DND-41 (cell line): ENCODE measurements at regions not wholly inside any gene's neighbourhood (a gene's known extent, or its start where the extent isn't known, plus 50 kb on each side); places are given as distances from the start of the nearest gene placed in this dataset.
"Not testable (repeated sequence)": the region's sequence is repeated elsewhere in the genome, so short reads cannot be mapped to it uniquely, and the experiment has no call there.

Source experiments
- ATAC-seq: fragments of 200-7000 bp; cut with Tn5 transposase; 3 replicates; pipeline ENCODE4 v1.9.1; 2021; ENCODE audit warnings: low read depth; ENCODE audit not compliant: insufficient read depth
- DNase-seq: peaks from one replicate; pipeline ENCODE4 v3.0.0-alpha.2; 2020
- H2AFZ ChIP-seq: 2 replicates; pipeline ENCODE4 v1.6.0; 2012; ENCODE audit warnings: low read depth, low read length
- H3K27ac ChIP-seq: 2 replicates; pipeline ENCODE4 v1.5.1; 2012; ENCODE audit warnings: low read length, inconsistent platforms
- H3K27me3 ChIP-seq: fragments of 200-600 bp; sonication (generic); 2 replicates; pipeline ENCODE4 v1.6.0; 2012; ENCODE audit warnings: low read length, mild to moderate bottlenecking, inconsistent platforms; ENCODE audit not compliant: insufficient read depth, poor library complexity
- H3K36me3 ChIP-seq: 2 replicates; pipeline ENCODE4 v1.5.1; 2012; ENCODE audit warnings: low read length, inconsistent platforms; ENCODE audit not compliant: insufficient read depth
- H3K4me1 ChIP-seq: 2 replicates; pipeline ENCODE4 v1.5.1; 2012; ENCODE audit warnings: mild to moderate bottlenecking, low read length; ENCODE audit not compliant: insufficient read depth
- H3K4me2 ChIP-seq: 2 replicates; pipeline ENCODE4 v1.6.0; 2012; ENCODE audit warnings: mild to moderate bottlenecking, moderate library complexity, low read length, inconsistent platforms; ENCODE audit not compliant: insufficient read depth
- H3K4me3 ChIP-seq, 2 experiments: fragments of 200-600 bp in 1 of 2; shearing (Covaris generic) in 1 of 2; 2 replicates each; pipeline ENCODE4 v1.5.1; 2012 to 2016; ENCODE audit warnings: inconsistent platforms in 2 of 2, low read length in 2 of 2, mild to moderate bottlenecking in 2 of 2, low read depth in 1 of 2, moderate library complexity in 1 of 2
- H3K79me2 ChIP-seq: 2 replicates; pipeline ENCODE4 v1.6.0; 2012; ENCODE audit warnings: low read length, inconsistent platforms; ENCODE audit not compliant: insufficient read depth
- H3K9ac ChIP-seq: 2 replicates; pipeline ENCODE4 v1.6.0; 2012; ENCODE audit warnings: low read depth, mild to moderate bottlenecking, inconsistent platforms, low read length, moderate library complexity
- H3K9me3 ChIP-seq: 2 replicates; pipeline ENCODE4 v1.5.1; 2012; ENCODE audit warnings: low read length, moderate library complexity, mild to moderate bottlenecking, inconsistent platforms; ENCODE audit not compliant: insufficient read depth, severe bottlenecking
- H4K20me1 ChIP-seq: 2 replicates; pipeline ENCODE4 v1.6.0; 2012; ENCODE audit warnings: low read length; ENCODE audit not compliant: insufficient read depth
- EZH2 ChIP-seq: IDR thresholded peaks from 3 replicates; pipeline ENCODE4 v1.6.1; 2012; ENCODE audit warnings: borderline replicate concordance, low read depth, mild to moderate bottlenecking, moderate library complexity, low read length, inconsistent platforms; ENCODE audit not compliant: severe bottlenecking
- TF ChIP-seq, protein P1 (sequence below): IDR thresholded peaks from 2 replicates; pipeline ENCODE4 v1.5.1; 2012; ENCODE audit warnings: borderline replicate concordance, low read length, moderate library complexity, mild to moderate bottlenecking; ENCODE audit not compliant: poor library complexity, severe bottlenecking; ENCODE audit errors: extremely low read depth

DNA sequence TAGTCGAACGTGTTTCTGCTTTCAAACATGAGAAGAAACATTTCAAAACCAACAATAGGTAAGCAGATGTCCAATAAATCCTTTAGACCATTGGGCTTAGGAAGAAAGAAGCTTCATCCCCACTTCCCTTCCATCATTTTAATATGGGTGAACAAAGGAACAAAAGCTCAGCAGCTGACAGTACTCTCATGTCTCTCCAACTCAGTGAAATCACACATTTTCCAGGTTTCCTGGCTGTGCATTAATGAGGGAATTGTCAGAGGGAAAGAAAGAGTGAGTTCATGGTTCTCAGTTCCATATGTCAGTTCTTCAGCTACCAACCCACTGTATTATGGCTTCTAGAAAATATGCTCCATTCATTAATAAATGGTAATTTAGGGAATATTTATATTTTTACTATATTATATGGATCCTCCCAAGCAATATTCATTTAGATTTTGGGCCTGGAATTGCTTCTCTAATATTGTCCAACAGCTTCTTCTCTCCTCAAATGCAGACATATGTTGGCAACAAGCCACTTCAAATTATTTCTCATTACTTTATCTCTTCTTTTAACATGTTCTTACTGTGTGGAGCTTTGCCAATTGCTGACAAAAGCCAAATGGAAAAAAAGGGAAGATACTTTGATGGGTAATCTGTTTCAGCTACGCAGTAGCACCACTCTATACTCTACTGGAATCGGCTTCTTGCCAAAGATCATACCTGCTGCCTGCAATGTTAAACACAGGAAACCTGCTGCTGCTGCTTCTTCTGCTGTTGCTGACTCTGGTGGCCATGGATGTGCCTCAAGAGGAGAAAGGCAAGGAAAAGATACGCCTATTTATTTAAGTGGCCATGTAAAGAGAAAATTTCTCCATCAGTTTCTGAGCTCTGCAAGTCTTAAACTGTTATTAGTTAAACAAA lies 1757.6 kb downstream of the ARAP2 start:
- Histone ChIP-seq H3K4me1 (no peaks in the 10 kb centered on the region), H3K4me2 (no peak overlapping the region), H3K9ac (no peak overlapping the region), H2AFZ (no peak overlapping the region), H3K36me3 (no peaks in the 10 kb centered on the region), H3K79me2 (no peaks in the 10 kb centered on the region), H4K20me1 (no peaks in the 10 kb centered on the region), H3K4me3 (no peak overlapping the region), H3K27ac (no peak overlapping the region), H3K9me3 (no peaks in the 10 kb centered on the region), H3K27me3 (no peaks in the 10 kb centered on the region)
- no peak for TF ChIP-seq EZH2
- TF ChIP-seq, protein P1, sequence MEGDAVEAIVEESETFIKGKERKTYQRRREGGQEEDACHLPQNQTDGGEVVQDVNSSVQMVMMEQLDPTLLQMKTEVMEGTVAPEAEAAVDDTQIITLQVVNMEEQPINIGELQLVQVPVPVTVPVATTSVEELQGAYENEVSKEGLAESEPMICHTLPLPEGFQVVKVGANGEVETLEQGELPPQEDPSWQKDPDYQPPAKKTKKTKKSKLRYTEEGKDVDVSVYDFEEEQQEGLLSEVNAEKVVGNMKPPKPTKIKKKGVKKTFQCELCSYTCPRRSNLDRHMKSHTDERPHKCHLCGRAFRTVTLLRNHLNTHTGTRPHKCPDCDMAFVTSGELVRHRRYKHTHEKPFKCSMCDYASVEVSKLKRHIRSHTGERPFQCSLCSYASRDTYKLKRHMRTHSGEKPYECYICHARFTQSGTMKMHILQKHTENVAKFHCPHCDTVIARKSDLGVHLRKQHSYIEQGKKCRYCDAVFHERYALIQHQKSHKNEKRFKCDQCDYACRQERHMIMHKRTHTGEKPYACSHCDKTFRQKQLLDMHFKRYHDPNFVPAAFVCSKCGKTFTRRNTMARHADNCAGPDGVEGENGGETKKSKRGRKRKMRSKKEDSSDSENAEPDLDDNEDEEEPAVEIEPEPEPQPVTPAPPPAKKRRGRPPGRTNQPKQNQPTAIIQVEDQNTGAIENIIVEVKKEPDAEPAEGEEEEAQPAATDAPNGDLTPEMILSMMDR = no peak
- no peak for DNase-seq
- ATAC-seq = no peak

DNA sequence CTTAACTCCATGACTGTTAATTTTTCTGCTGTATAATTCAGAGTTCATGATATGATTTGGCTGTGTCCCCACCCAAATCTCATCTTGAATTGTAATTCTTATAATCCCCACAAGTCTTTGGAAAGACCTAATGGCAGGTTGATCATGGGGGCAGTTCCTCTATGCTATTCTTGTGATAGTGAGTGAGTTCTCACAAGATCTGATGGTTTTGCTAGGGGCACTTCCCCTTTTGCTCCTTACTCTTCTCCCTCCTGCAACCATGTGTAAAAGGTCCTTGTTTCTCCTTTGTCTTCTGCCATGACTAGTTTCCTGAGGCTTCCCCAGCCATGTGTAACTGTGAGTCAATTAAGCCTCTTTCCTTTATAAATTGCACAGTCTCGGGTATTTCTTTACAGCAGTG lies 1751.9 kb downstream of the ARAP2 start:
- no peak overlapping the region for H3K4me3 ChIP-seq
- no peak for ATAC-seq
- DNase-seq = no peak

DNA sequence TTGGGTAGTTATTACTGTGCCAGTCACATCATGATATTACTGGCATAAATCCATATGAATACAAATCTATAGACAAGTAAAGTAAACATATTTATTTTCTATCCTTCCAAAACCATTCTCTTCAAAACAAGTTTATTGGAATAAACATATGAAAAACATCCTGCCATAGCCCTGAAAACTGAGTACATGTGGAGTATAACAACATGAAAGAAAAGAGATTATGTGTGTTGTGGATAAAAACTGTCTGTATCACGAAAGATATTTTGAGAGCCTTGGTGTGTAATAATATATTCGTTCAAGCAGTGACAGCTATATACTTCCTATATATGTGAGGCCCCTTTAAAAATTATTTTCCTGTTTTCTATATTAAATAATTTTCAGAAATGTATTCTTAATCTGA lies 1742.2 kb downstream of the ARAP2 start:
- Histone ChIP-seq H3K4me1 (no peaks in the 10 kb centered on the region), H3K9me3 (no peaks in the 10 kb centered on the region)

More for the DNA sequence above, 1751.9 kb downstream of the ARAP2 start:
- Histone ChIP-seq H3K27ac (no peak overlapping the region), H3K4me2 (no peak overlapping the region), H3K9ac (no peak overlapping the region), H4K20me1 (no peaks in the 10 kb centered on the region), H3K4me1 (no peaks in the 10 kb centered on the region), H3K36me3 (no peaks in the 10 kb centered on the region), H3K27me3 (no peaks in the 10 kb centered on the region), H3K79me2 (no peaks in the 10 kb centered on the region), H3K9me3 (no peaks in the 10 kb centered on the region), H2AFZ (no peak overlapping the region)
- TF ChIP-seq EZH2 = no peak
- TF ChIP-seq, protein P1 = no peak

DNA sequence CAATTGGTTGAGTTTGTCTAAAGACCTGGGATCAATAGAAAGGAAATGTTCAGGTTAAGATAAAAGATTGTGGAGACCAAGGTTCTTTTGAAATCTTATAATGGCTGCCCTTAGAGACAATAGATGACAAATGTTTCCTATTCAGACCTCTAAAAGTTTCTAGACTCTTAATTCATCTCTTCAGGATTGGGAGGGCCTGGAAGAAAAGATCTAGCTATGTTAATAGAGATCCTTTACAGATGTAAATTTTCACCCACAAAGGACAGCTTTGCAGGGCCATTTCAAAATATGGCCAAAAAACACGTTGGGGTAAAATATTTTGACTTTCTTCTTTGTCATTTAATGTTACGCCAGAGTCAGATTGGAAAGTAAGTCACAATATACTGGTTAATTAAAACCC lies 1739.6 kb downstream of the ARAP2 start:
- not testable (repeated sequence) for H3K4me2 ChIP-seq, H3K4me1 ChIP-seq, DNase-seq, H3K27me3 ChIP-seq, H4K20me1 ChIP-seq, H3K36me3 ChIP-seq, ATAC-seq, H3K79me2 ChIP-seq, H3K9me3 ChIP-seq, H2AFZ ChIP-seq, H3K9ac ChIP-seq, H3K27ac ChIP-seq, H3K4me3 ChIP-seq

More for the DNA sequence above, 1742.2 kb downstream of the ARAP2 start:
- ATAC-seq (no peak), DNase-seq (no peak)
- H3K27ac ChIP-seq = no peak overlapping the region
- TF ChIP-seq EZH2 = no peak
- TF ChIP-seq, protein P1 = no peak
- no peak overlapping the region for H3K4me2 ChIP-seq
- H3K79me2 ChIP-seq = no peaks in the 10 kb centered on the region
- no peaks in the 10 kb centered on the region for H3K27me3 ChIP-seq
- H3K9ac ChIP-seq = no peak overlapping the region
- no peaks in the 10 kb centered on the region for H4K20me1 ChIP-seq
- no peak overlapping the region for H2AFZ ChIP-seq
- H3K36me3 ChIP-seq = no peaks in the 10 kb centered on the region
- H3K4me3 ChIP-seq = no peak overlapping the region

DNA sequence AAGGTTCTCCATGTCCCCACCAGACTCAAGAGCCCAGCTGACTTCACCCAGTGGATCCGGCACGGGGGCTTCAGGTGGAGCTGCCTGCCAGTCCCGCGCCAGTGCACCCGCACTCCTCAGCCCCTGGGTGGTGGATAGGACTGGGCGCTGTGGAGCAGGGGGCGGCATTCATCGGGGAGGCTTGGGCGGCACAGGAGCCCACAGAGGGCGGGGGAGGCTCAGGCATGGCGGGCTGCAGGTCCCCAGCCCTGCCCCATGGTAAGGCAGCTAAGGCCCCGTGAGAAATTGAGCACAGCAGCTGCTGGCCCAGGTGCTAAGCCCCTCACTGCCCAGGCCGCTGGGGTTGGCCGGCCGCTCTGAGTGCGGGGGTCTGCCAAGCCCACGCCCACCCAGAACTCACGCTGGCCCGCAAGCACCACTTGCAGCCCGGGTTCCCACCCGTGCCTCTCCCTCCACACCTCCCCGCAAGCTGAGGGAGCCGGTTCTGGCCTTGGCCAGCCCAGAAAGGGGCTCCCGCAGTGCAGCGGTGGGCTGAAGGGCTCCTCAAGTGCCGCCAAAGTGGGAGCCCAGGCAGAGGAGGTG lies 1737.7 kb downstream of the ARAP2 start:
- ATAC-seq, H3K79me2 ChIP-seq, H3K4me2 ChIP-seq, H2AFZ ChIP-seq, H3K36me3 ChIP-seq, H4K20me1 ChIP-seq, DNase-seq, H3K4me1 ChIP-seq, H3K9me3 ChIP-seq, H3K4me3 ChIP-seq, H3K9ac ChIP-seq, H3K27me3 ChIP-seq, H3K27ac ChIP-seq: not testable (repeated sequence)
